OCI-LY7 (cell line): ENCODE measurements at regions not wholly inside any gene's neighbourhood (a gene's known extent, or its start where the extent isn't known, plus 50 kb on each side); places are given as distances from the start of the nearest gene placed in this dataset.
"Not testable (repeated sequence)": the region's sequence is repeated elsewhere in the genome, so short reads cannot be mapped to it uniquely, and the experiment has no call there.

Source experiments
- CTCF ChIP-seq: fragments of 200-600 bp; sonication (generic); conservative IDR thresholded peaks from 2 replicates; pipeline ENCODE4 v1.5.1; 2014; ENCODE audit warnings: mild to moderate bottlenecking, antibody characterized with exemption, low read length, moderate library complexity, mixed read lengths
- EZH2phosphoT487 ChIP-seq: fragments of 200-600 bp; sonication (generic); IDR thresholded peaks from 2 replicates; pipeline ENCODE4 v1.6.1; 2018; ENCODE audit warnings: low read depth, borderline replicate concordance, mild to moderate bottlenecking, mixed run types, antibody characterized with exemption, low read length, moderate library complexity, mixed read lengths

GRCh38 chr20:40889266-40889665, 139.4 kb upstream of the TOP1 start:
- TF ChIP-seq CTCF, EZH2phosphoT487: not testable (repeated sequence)
